Sigmoid colon (tissue), 6 donors: ENCODE measurements at regions not wholly inside any gene's neighbourhood (a gene's known extent, or its start where the extent isn't known, plus 50 kb on each side); places are given as distances from the start of the nearest gene placed in this dataset.

ENCODE experiments used
- DNase-seq: peaks from one replicate; pipeline ENCODE4 v3.0.0-alpha.2; 2019
- H3K27ac ChIP-seq, 4 donors: fragments of 200-600 bp; sonication (generic); one replicate each; pipeline ENCODE4 v1.5.1; 2016 to 2019; ENCODE audit warnings: mild to moderate bottlenecking in 1 of 4
- H3K27me3 ChIP-seq, 3 donors: fragments of 200-600 bp; sonication (generic); one replicate each; pipeline ENCODE4 v1.5.1; 2019; ENCODE audit warnings: mild to moderate bottlenecking in 1 of 3
- H3K36me3 ChIP-seq, 4 donors: fragments of 200-600 bp; sonication (generic); one replicate each; pipeline ENCODE4 v1.5.1; 2016 to 2019
- H3K4me1 ChIP-seq, 4 donors: fragments of 200-600 bp; sonication (generic); one replicate each; pipeline ENCODE4 v1.5.1; 2017 to 2019
- H3K4me3 ChIP-seq, 4 donors: fragments of 200-600 bp; sonication (generic); one replicate each; pipeline ENCODE4 v1.5.1; 2017 to 2019; ENCODE audit warnings: mild to moderate bottlenecking in 2 of 4, moderate library complexity in 1 of 4
- H3K9me3 ChIP-seq, 4 donors: fragments of 200-600 bp in 3 of 4; sonication (generic) in 3 of 4; one replicate each; pipeline versions ENCODE4 v1.5.1 to v1.6.1; 2013 to 2019
- CTCF ChIP-seq, 4 experiments: fragments of 450-650 bp in 3 of 4; fragments of 200-600 bp in 1 of 4; IDR thresholded peaks; one replicate each; pipeline ENCODE4 v1.5.1; 2016 to 2019; ENCODE audit warnings: antibody characterized with exemption in 4 of 4, mild to moderate bottlenecking in 3 of 4, moderate library complexity in 2 of 4
- EP300 ChIP-seq, 4 donors: sonication (generic); formaldehyde crosslinking; IDR thresholded peaks; one replicate each; pipeline ENCODE4 v1.6.1; 2017; ENCODE audit warnings: antibody characterized with exemption in 4 of 4
- POLR2A ChIP-seq, 2 donors: fragments of 450-650 bp; IDR thresholded peaks; one replicate each; pipeline ENCODE4 v1.6.1; 2016; ENCODE audit warnings: antibody characterized with exemption in 2 of 2, mild to moderate bottlenecking in 2 of 2, moderate library complexity in 2 of 2
- POLR2AphosphoS5 ChIP-seq, 4 donors: sonication (generic); formaldehyde crosslinking; IDR thresholded peaks; one replicate each; pipeline ENCODE4 v1.6.1; 2017; ENCODE audit warnings: antibody characterized with exemption in 4 of 4
- WGBS, 2 donors: extraction: QIAGEN DNeasy Blood & Tissue Kit; methylation state at CpG; one replicate each; pipeline ENCODE4 v1.1.7; 2013; 5-methylcytosine and 5-hydroxymethylcytosine counted together
- intact Hi-C: fragments of 100-400 bp; cut with DNase I; formaldehyde crosslinking; loops from one replicate; pipeline ENCODE4 v1.15.1; 2023
- donor health status: healthy with polysubstance abuse.
- donor health status: healthy.

GRCh38 chr1:198443365-198444233 is 96.9 kb downstream of the ATP6V1G3 start:
- no peaks in the 10 kb centered on the region for H3K27me3 ChIP-seq
- H3K27ac ChIP-seq, result no peak overlapping the region
- H3K36me3 ChIP-seq, result no peaks in the 10 kb centered on the region
- intact Hi-C loops, result no loop called here
- H3K4me3 ChIP-seq, result no peak overlapping the region
- H3K9me3 ChIP-seq, result no peaks in the 10 kb centered on the region
- DNase-seq, result no peak
- TF ChIP-seq CTCF (IDR thresholded peaks at IDR 0.05) (no peak), EP300 (IDR thresholded peaks at IDR 0.05) (no peak), POLR2AphosphoS5 (IDR thresholded peaks at IDR 0.05) (no peak), POLR2A (IDR thresholded peaks at IDR 0.05) (no peak)
- H3K4me1 ChIP-seq, result no peaks in the 10 kb centered on the region
- 78 to 89% methylated on average over 5 of the region's 5 CpGs for WGBS, 2 donors

- Histone ChIP-seq H3K27ac (no peak overlapping the region), H3K4me1 (no peaks in the 10 kb centered on the region), H3K36me3 (no peaks in the 10 kb centered on the region), H3K4me3 (no peak overlapping the region), H3K9me3 (no peaks in the 10 kb centered on the region), H3K27me3 (no peaks in the 10 kb centered on the region)
- TF ChIP-seq POLR2AphosphoS5 (IDR thresholded peaks at IDR 0.05) (no peak), POLR2A (IDR thresholded peaks at IDR 0.05) (no peak), EP300 (IDR thresholded peaks at IDR 0.05) (no peak), CTCF (IDR thresholded peaks at IDR 0.05) (no peak)
- no peak for DNase-seq
- 89 to 91% methylated on average over 6 of the region's 6 CpGs for WGBS, 2 donors
- intact Hi-C loops, result no loop called here
Measured at GRCh38 chr1:198440842-198441241, 99.6 kb downstream of the ATP6V1G3 start.

GRCh38 chr1:198437332-198437731 is 103.1 kb downstream of the ATP6V1G3 start:
- Histone ChIP-seq H3K4me1 (no peaks in the 10 kb centered on the region), H3K27me3 (no peaks in the 10 kb centered on the region), H3K4me3 (no peak overlapping the region), H3K27ac (no peak overlapping the region), H3K9me3 (no peaks in the 10 kb centered on the region), H3K36me3 (no peaks in the 10 kb centered on the region)
- intact Hi-C loops, result no loop called here
- TF ChIP-seq CTCF (IDR thresholded peaks at IDR 0.05) (no peak), POLR2AphosphoS5 (IDR thresholded peaks at IDR 0.05) (no peak), POLR2A (IDR thresholded peaks at IDR 0.05) (no peak), EP300 (IDR thresholded peaks at IDR 0.05) (no peak)
- 69 to 86% methylated on average over 2 of the region's 2 CpGs for WGBS, 2 donors
- DNase-seq, result no peak

GRCh38 chr1:198436276-198436675 is 104.2 kb downstream of the ATP6V1G3 start:
- Histone ChIP-seq H3K27me3 (no peaks in the 10 kb centered on the region), H3K4me1 (no peaks in the 10 kb centered on the region), H3K4me3 (no peak overlapping the region), H3K9me3 (peaks cover 0 to 4% (median 0%) of the 10 kb centered on the region in 4 donors), H3K36me3 (no peaks in the 10 kb centered on the region), H3K27ac (no peak overlapping the region)
- TF ChIP-seq POLR2A (IDR thresholded peaks at IDR 0.05) (no peak), CTCF (IDR thresholded peaks at IDR 0.05) (no peak), POLR2AphosphoS5 (IDR thresholded peaks at IDR 0.05) (no peak), EP300 (IDR thresholded peaks at IDR 0.05) (no peak)
- intact Hi-C loops, result no loop called here
- DNase-seq, result no peak

- Histone ChIP-seq H3K27me3 (no peaks in the 10 kb centered on the region), H3K36me3 (no peaks in the 10 kb centered on the region), H3K9me3 (peaks cover 0 to 4% (median 0%) of the 10 kb centered on the region in 4 donors), H3K27ac (no peak overlapping the region), H3K4me3 (no peak overlapping the region), H3K4me1 (no peaks in the 10 kb centered on the region)
- intact Hi-C loops, result no loop called here
- TF ChIP-seq POLR2A (IDR thresholded peaks at IDR 0.05), result no peak
- TF ChIP-seq CTCF (IDR thresholded peaks at IDR 0.05), result no peak
- no peak for TF ChIP-seq EP300 (IDR thresholded peaks at IDR 0.05)
- no peak for TF ChIP-seq POLR2AphosphoS5 (IDR thresholded peaks at IDR 0.05)
- no peak for DNase-seq
Measured at GRCh38 chr1:198435056-198435455, 105.4 kb downstream of the ATP6V1G3 start.
